A673 (cell line): ENCODE measurements at regions not wholly inside any gene's neighbourhood (a gene's known extent, or its start where the extent isn't known, plus 50 kb on each side); places are given as distances from the start of the nearest gene placed in this dataset.

Experiments
- BruUV-seq: library from RNA; stranded (reverse); fragments of 400-500 nt; replicated peaks from 2 replicates; lab custom pipeline; 2021; lab: Mats Ljungman, UMichigan
- CTCF ChIA-PET: fragments of 300-600 bp; sonication (Branson Sonifier 250); formaldehyde crosslinking; loops from one replicate; lab custom pipeline; 2022; ENCODE audit warnings: antibody characterized with exemption; lab: Charles Lee
- POLR2A ChIA-PET: fragments of 300-600 bp; sonication (Branson Sonifier 250); formaldehyde crosslinking; loops from one replicate; lab custom pipeline; 2022; ENCODE audit warnings: antibody characterized with exemption; ENCODE audit not compliant: low non-redundant PET; lab: Charles Lee
- DNase-seq: peaks from one replicate; pipeline ENCODE4 v3.0.0-alpha.2; 2015; ENCODE audit warnings: low spot score
- H3K27ac ChIP-seq: fragments of 200-600 bp; sonication (generic); 2 replicates; pipeline ENCODE4 v1.5.1; 2016; ENCODE audit warnings: mixed run types, low read depth, mild to moderate bottlenecking, mixed read lengths, antibody characterized with exemption, low read length; ENCODE audit not compliant: poor library complexity, severe bottlenecking
- H3K27me3 ChIP-seq: fragments of 200-600 bp; sonication (generic); replicated peaks from 2 replicates; pipeline ENCODE4 v1.6.1; 2017; ENCODE audit warnings: mixed run types, low read depth, mild to moderate bottlenecking, mixed read lengths, antibody characterized with exemption, low read length; ENCODE audit not compliant: insufficient read depth, poor library complexity
- H3K36me3 ChIP-seq: fragments of 200-600 bp; sonication (generic); 2 replicates; pipeline ENCODE4 v1.6.1; 2016; ENCODE audit warnings: mixed run types, mild to moderate bottlenecking, mixed read lengths, antibody characterized with exemption, low read length; ENCODE audit not compliant: insufficient read depth, poor library complexity, severe bottlenecking
- H3K4me1 ChIP-seq: fragments of 200-600 bp; sonication (generic); 2 replicates; pipeline ENCODE4 v1.6.1; 2017; ENCODE audit warnings: mixed run types, mild to moderate bottlenecking, mixed read lengths, antibody characterized with exemption, low read length; ENCODE audit not compliant: insufficient read depth, poor library complexity, severe bottlenecking
- H3K4me3 ChIP-seq: fragments of 200-600 bp; sonication (generic); 2 replicates; pipeline ENCODE4 v1.5.1; 2016; ENCODE audit warnings: low read depth, mixed run types, mild to moderate bottlenecking, mixed read lengths, low read length; ENCODE audit not compliant: poor library complexity, severe bottlenecking
- H3K9me3 ChIP-seq: fragments of 200-600 bp; sonication (generic); 2 replicates; pipeline ENCODE4 v1.6.1; 2016; ENCODE audit warnings: mixed run types, low read depth, mild to moderate bottlenecking, mixed read lengths, antibody characterized with exemption, low read length; ENCODE audit not compliant: poor library complexity, severe bottlenecking
- CTCF ChIP-seq: fragments of 300-800, 200-600 bp; sonication (generic); conservative IDR thresholded peaks from 2 replicates; pipeline ENCODE4 v1.5.1; 2017; ENCODE audit warnings: low read depth, mild to moderate bottlenecking, antibody characterized with exemption, low read length, moderate library complexity, mixed read lengths
- EZH2 ChIP-seq: fragments of 200-600 bp; sonication (generic); IDR thresholded peaks from 2 replicates; pipeline ENCODE4 v1.6.1; 2017; ENCODE audit warnings: borderline replicate concordance, low read depth, mild to moderate bottlenecking, mixed read lengths, antibody characterized with exemption, low read length; ENCODE audit not compliant: poor library complexity, severe bottlenecking
- intact Hi-C: fragments of 100-400 bp; cut with micrococcal nuclease; formaldehyde crosslinking; loops from one replicate; pipeline ENCODE4 v1.10.0; 2022; ENCODE audit not compliant: unreplicated experiment

- Histone ChIP-seq H3K4me1 (no peaks in the 10 kb centered on the region), H3K9me3 (no peaks in the 10 kb centered on the region), H3K27me3 (no peaks in the 10 kb centered on the region), H3K4me3 (no peak overlapping the region), H3K27ac (no peak overlapping the region), H3K36me3 (no peaks in the 10 kb centered on the region)
- DNase-seq: no peak
- intact Hi-C loops: loop anchor here (5.0 kb wide), 1 partner anchor 1700 kb away; no protein-coding TSS in a partner anchor
- ChIA-PET POLR2A (no interaction called here), CTCF (no interaction called here)
- TF ChIP-seq EZH2: no peak
- BruUV-seq: no TSS peak
Measured at GRCh38 chr11:37666960-37667359, 1068.9 kb upstream of the RAG2 start.

GRCh38 chr11:37657645-37658044 lies 1059.6 kb upstream of the RAG2 start:
- peak; percentile 70 for DNase-seq
- TF ChIP-seq CTCF (peak; percentile 80), EZH2 (no peak)
- ChIA-PET POLR2A (no interaction called here), CTCF (no interaction called here)
- H3K4me1 ChIP-seq: no peaks in the 10 kb centered on the region
- no peaks in the 10 kb centered on the region for H3K27me3 ChIP-seq
- BruUV-seq: no TSS peak
- intact Hi-C loops: no loop called here
- no peaks in the 10 kb centered on the region for H3K36me3 ChIP-seq
- no peaks in the 10 kb centered on the region for H3K9me3 ChIP-seq
- no peak overlapping the region for H3K4me3 ChIP-seq
- no peak overlapping the region for H3K27ac ChIP-seq

GRCh38 chr11:37647767-37648166 lies 1049.7 kb upstream of the RAG2 start:
- H3K27ac ChIP-seq: no peak overlapping the region
- POLR2A ChIA-PET: no interaction called here
- H3K36me3 ChIP-seq: no peaks in the 10 kb centered on the region
- no peak overlapping the region for H3K4me3 ChIP-seq
- TF ChIP-seq CTCF (no peak), EZH2 (no peak)
- DNase-seq: no peak
- H3K4me1 ChIP-seq: no peaks in the 10 kb centered on the region
- intact Hi-C loops: no loop called here
- H3K9me3 ChIP-seq: no peaks in the 10 kb centered on the region
- CTCF ChIA-PET: no interaction called here
- no TSS peak for BruUV-seq
- no peaks in the 10 kb centered on the region for H3K27me3 ChIP-seq

GRCh38 chr11:37643968-37644367 lies 1045.9 kb upstream of the RAG2 start:
- ChIA-PET CTCF (no interaction called here), POLR2A (no interaction called here)
- intact Hi-C loops: no loop called here
- Histone ChIP-seq H3K27me3 (no peaks in the 10 kb centered on the region), H3K9me3 (no peaks in the 10 kb centered on the region), H3K36me3 (no peaks in the 10 kb centered on the region), H3K4me1 (no peaks in the 10 kb centered on the region), H3K27ac (no peak overlapping the region), H3K4me3 (no peak overlapping the region)
- no peak for DNase-seq
- no peak for TF ChIP-seq EZH2
- no peak for TF ChIP-seq CTCF
- no TSS peak for BruUV-seq
